A549 (cell line): ENCODE measurements at regions not wholly inside any gene's neighbourhood (a gene's known extent, or its start where the extent isn't known, plus 50 kb on each side); places are given as distances from the start of the nearest gene placed in this dataset.

Experiments used
- ATAC-seq, 2 experiments: fragments of 200-7000 bp in 1 of 2; fragments of >200 bp in 1 of 2; cut with Nextera tagmentation in 1 of 2; cut with Tn5 transposase in 1 of 2; 3 replicates each; pipeline versions ENCODE4 v1.8.0 to v1.9.1; 2018 to 2020; ENCODE audit warnings: mild to moderate bottlenecking in 1 of 2, moderate library complexity in 1 of 2
- CTCF ChIA-PET: fragments of 300-600 bp; sonication (Branson Sonifier 250); formaldehyde crosslinking; extraction: SDS; loops from one replicate; lab custom pipeline; 2021; ENCODE audit warnings: antibody characterized with exemption, inconsistent platforms; lab: Yijun Ruan, JAX
- POLR2A ChIA-PET: fragments of 350-600 bp; formaldehyde crosslinking; extraction: SDS; loops from one replicate; lab custom pipeline; 2021; ENCODE audit warnings: antibody characterized with exemption, inconsistent platforms; lab: Yijun Ruan, JAX
- DNase-seq, 2 experiments: peaks; one replicate each; pipeline versions ENCODE4 v3.0.0 to v3.0.0-alpha.2; 2011 to 2016; ENCODE audit warnings: low read depth in 1 of 2, low spot score in 1 of 2
- FAIRE-seq: peaks from 2 replicates; lab custom pipeline; 2011; peaks lifted over from hg19 to GRCh38; lab: Jason Lieb, UNC
- H3K27ac ChIP-seq, 2 experiments: fragments of >200 bp; sonication (Bioruptor Twin); formaldehyde crosslinking; 3 replicates each; pipeline ENCODE4 v1.5.1; 2016 to 2017
- H3K4me1 ChIP-seq: fragments of >200 bp; sonication (Bioruptor Twin); formaldehyde crosslinking; 3 replicates; pipeline ENCODE4 v1.6.1; 2016
- H3K4me2 ChIP-seq: fragments of >200 bp; sonication (Bioruptor Twin); formaldehyde crosslinking; 3 replicates; pipeline ENCODE4 v1.6.1; 2016
- H3K4me3 ChIP-seq: fragments of >200 bp; sonication (Bioruptor Twin); formaldehyde crosslinking; 3 replicates; pipeline ENCODE4 v1.5.1; 2016
- H3K9me3 ChIP-seq: fragments of >200 bp; sonication (Bioruptor Twin); formaldehyde crosslinking; 3 replicates; pipeline ENCODE4 v1.6.1; 2016
- CHD4 ChIP-seq: fragments of 200-600 bp; sonication (generic); IDR thresholded peaks from 2 replicates; pipeline ENCODE4 v1.6.1; 2016; ENCODE audit warnings: antibody characterized with exemption, mild to moderate bottlenecking, borderline replicate concordance
- E2F6 ChIP-seq: IDR thresholded peaks from 2 replicates; pipeline ENCODE4 v1.6.1; 2012; ENCODE audit warnings: low read depth, borderline replicate concordance
- EHMT2 ChIP-seq: fragments of 200-600 bp; sonication (generic); IDR thresholded peaks from 2 replicates; pipeline ENCODE4 v1.6.1; 2016; ENCODE audit warnings: antibody characterized with exemption, low read depth, mild to moderate bottlenecking, moderate library complexity
- ESRRA ChIP-seq: fragments of 150-350 bp; IDR thresholded peaks from 2 replicates; pipeline ENCODE4 v1.6.1; 2014; ENCODE audit warnings: mild to moderate bottlenecking, low read length, borderline replicate concordance
- GATA3 ChIP-seq: IDR thresholded peaks from 2 replicates; pipeline ENCODE4 v1.6.1; 2012; ENCODE audit warnings: borderline replicate concordance
- HDAC2 ChIP-seq: fragments of 200-600 bp; sonication (generic); IDR thresholded peaks from 2 replicates; pipeline ENCODE4 v1.6.1; 2016
- KDM1A ChIP-seq: fragments of 200-600 bp; sonication (generic); IDR thresholded peaks from 2 replicates; pipeline ENCODE4 v1.6.1; 2016; ENCODE audit warnings: low read depth, mild to moderate bottlenecking
- MAZ ChIP-seq: fragments of 150-350 bp; IDR thresholded peaks from 2 replicates; pipeline ENCODE4 v1.6.1; 2014; ENCODE audit warnings: antibody characterized with exemption, low read depth, low read length, borderline replicate concordance
- MYC ChIP-seq: IDR thresholded peaks from 2 replicates; pipeline ENCODE4 v1.6.1; 2012; ENCODE audit warnings: mild to moderate bottlenecking, inconsistent platforms, low read length, improper control_type of control experiment, borderline replicate concordance
- NFE2L2 ChIP-seq: fragments of 150-350 bp; conservative IDR thresholded peaks from 2 replicates; pipeline ENCODE4 v1.6.1; 2014; ENCODE audit warnings: low read length
- NR3C1 ChIP-seq: fragments of >200 bp; sonication (Bioruptor Twin); formaldehyde crosslinking; IDR thresholded peaks from 3 replicates; pipeline ENCODE4 v1.6.1; 2017
- RARB ChIP-seq: fragments of 250-450 bp; sonication (Bioruptor Pico); IDR thresholded peaks from 2 replicates; pipeline ENCODE4 v1.8.0; 2021; ENCODE audit warnings: mild to moderate bottlenecking, moderate library complexity
- RFX5 ChIP-seq: fragments of 450-650 bp; IDR thresholded peaks from 2 replicates; pipeline ENCODE4 v1.7.1; 2014; ENCODE audit warnings: antibody characterized with exemption, mild to moderate bottlenecking, moderate library complexity
- RNF2 ChIP-seq: fragments of 200-600 bp; sonication (generic); IDR thresholded peaks from 2 replicates; pipeline ENCODE4 v1.6.1; 2016; ENCODE audit warnings: low read depth, mild to moderate bottlenecking, antibody characterized with exemption, moderate library complexity, borderline replicate concordance
- ZFP36 ChIP-seq: fragments of 450-650 bp; IDR thresholded peaks from 2 replicates; pipeline ENCODE4 v1.6.1; 2014; ENCODE audit warnings: borderline replicate concordance; ENCODE audit not compliant: partially characterized antibody
- ZNF302 ChIP-seq: fragments of 250-450 bp; sonication (Bioruptor Pico); IDR thresholded peaks from 2 replicates; pipeline ENCODE4 v1.9.0; 2021; ENCODE audit warnings: inconsistent platforms, mild to moderate bottlenecking, moderate library complexity
- WGBS: methylation state at CpG from one replicate; pipeline ENCODE4 v1.1.6; 2017; ENCODE audit errors: missing lambda C conversion rate; 5-methylcytosine and 5-hydroxymethylcytosine counted together
- small RNA-seq, 6 experiments: library from RNA; depleted of rRNA; stranded (forward); fragments of <200 nt; gene quantifications; one replicate each; pipeline ENCODE3, GENCODE V24; 2012

DNA sequence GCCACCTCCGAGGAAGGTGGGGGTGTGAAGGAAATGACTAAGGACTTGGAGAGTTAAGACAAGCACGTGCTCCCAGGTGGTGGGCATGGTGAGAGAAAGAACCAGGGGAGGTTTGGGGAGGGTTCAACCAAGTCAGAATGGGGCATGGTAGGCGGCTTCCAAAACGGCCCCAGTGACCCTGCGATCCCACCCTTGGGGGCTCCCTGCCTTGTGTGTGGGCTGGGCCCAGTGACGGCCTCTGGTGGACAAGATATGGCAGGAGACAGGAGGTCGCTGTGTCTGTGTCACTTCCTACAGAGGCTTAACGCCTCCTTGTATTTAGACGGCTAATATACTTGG is 51.3 kb upstream of the IRX4 start:
- no peak for ATAC-seq
- POLR2A ChIA-PET: no interaction called here
- H3K4me2 ChIP-seq: no peak overlapping the region
- no peak overlapping the region for H3K4me3 ChIP-seq
- FAIRE-seq: no peak
- CTCF ChIA-PET: interaction anchor here (0.7 kb wide), 1 partner anchor 12 kb away, joined by 4 read pairs; no protein-coding TSS in a partner anchor
- WGBS: 51% methylated on average over 9 of the region's 9 CpGs
- H3K27ac ChIP-seq: no peak overlapping the region
- no peak for DNase-seq
- TF ChIP-seq NFE2L2 (no peak), MYC (no peak), RARB (CRISPR knock-in tag) (no peak), CHD4 (no peak), ZFP36 (no peak), EHMT2 (no peak), GATA3 (no peak), NR3C1 (no peak), MAZ (no peak), ESRRA (no peak), ZNF302 (CRISPR knock-in tag) (no peak), E2F6 (no peak), HDAC2 (no peak), RFX5 (no peak), RNF2 (no peak)
- H3K4me1 ChIP-seq: no peaks in the 10 kb centered on the region
- H3K9me3 ChIP-seq: no peaks in the 10 kb centered on the region

DNA sequence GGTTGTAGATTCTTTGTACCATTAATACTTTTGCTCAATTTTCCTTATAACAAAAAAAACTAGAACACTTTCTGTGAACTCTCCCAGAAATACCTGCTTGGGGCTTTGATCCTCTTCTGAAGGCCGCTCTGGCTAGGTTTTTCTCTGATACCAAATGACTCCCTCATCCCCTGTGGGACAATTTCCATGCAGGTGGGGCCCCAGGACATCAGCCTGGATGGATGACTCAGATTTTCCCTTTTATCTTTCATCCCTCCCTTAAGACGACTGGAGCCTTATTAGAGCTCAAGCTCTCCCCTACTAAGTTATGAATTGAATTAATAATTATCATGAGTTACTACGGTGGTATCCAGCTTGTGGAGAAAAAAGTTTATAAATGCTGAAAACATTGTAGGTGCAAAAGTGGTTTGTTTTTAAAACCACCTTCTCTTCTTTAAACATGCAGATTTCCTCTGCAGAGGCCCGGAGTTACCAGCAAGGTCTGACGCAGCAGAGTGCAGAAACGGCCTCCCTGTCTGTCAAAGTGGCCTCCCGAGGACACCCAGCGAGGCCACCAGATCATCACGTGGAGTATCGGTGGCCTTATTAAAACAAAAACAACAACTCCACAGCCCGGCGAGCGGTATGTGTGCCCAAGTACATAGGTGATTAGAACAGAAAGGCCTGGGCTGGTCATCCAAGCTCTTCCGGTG is 50.8 kb upstream of the IRX4 start:
- DNase-seq: no peak
- Histone ChIP-seq H3K27ac (no peak overlapping the region), H3K4me1 (no peaks in the 10 kb centered on the region), H3K4me3 (no peak overlapping the region), H3K9me3 (no peaks in the 10 kb centered on the region), H3K4me2 (no peak overlapping the region)
- no peak for FAIRE-seq
- 57% methylated on average over 14 of the region's 14 CpGs for WGBS
- CTCF ChIA-PET: interaction anchor here (0.7 kb wide), 1 partner anchor 12 kb away, joined by 4 read pairs; no protein-coding TSS in a partner anchor
- POLR2A ChIA-PET: no interaction called here
- ATAC-seq: no peak
- no peak for TF ChIP-seq KDM1A

Small RNA genes in the stretch of these regions (small RNA-seq; reads per million reads assigned to genes)
- 0 reads per million in 6 experiments for gene AC092266.1
- gene RF00019: 0 reads per million in 6 experiments
